PC-9 (cell line): ENCODE measurements at regions not wholly inside any gene's neighbourhood (a gene's known extent, or its start where the extent isn't known, plus 50 kb on each side); places are given as distances from the start of the nearest gene placed in this dataset.

ENCODE experiments used
- BruUV-seq: library from RNA; stranded (reverse); fragments of 400-500 nt; replicated peaks from 2 replicates; lab custom pipeline; 2021; lab: Mats Ljungman, UMichigan
- CTCF ChIA-PET: fragments of 300-600 bp; sonication (Branson Sonifier 250); formaldehyde crosslinking; loops from one replicate; lab custom pipeline; 2022; ENCODE audit warnings: antibody characterized with exemption; lab: Charles Lee
- POLR2A ChIA-PET: fragments of 300-600 bp; sonication (Branson Sonifier 250); formaldehyde crosslinking; loops from one replicate; lab custom pipeline; 2022; ENCODE audit warnings: antibody characterized with exemption; ENCODE audit not compliant: unreplicated experiment; lab: Charles Lee
- DNase-seq, 2 experiments: peaks; one replicate each; pipeline versions ENCODE4 v3.0.0 to v3.0.0-alpha.2; 2015 to 2022; ENCODE audit warnings: mixed read lengths in 1 of 2
- H2AFZ ChIP-seq: fragments of 200-600 bp; sonication (generic); 2 replicates; pipeline ENCODE4 v1.8.1; 2017; ENCODE audit warnings: antibody characterized with exemption
- H3F3A ChIP-seq: fragments of 200-600 bp; sonication (generic); 2 replicates; pipeline ENCODE4 v1.8.1; 2017; ENCODE audit warnings: antibody characterized with exemption, mild to moderate bottlenecking, low read depth; ENCODE audit not compliant: insufficient read depth
- H3K27ac ChIP-seq: fragments of 200-600 bp; sonication (generic); 2 replicates; pipeline ENCODE4 v1.6.1; 2016; ENCODE audit warnings: mixed run types
- H3K27me3 ChIP-seq: fragments of 200-600 bp; sonication (generic); 2 replicates; pipeline ENCODE4 v1.6.1; 2016; ENCODE audit warnings: low read depth, mixed run types; ENCODE audit not compliant: insufficient read depth
- H3K36me3 ChIP-seq: fragments of 200-600 bp; sonication (generic); 2 replicates; pipeline ENCODE4 v1.6.1; 2016; ENCODE audit warnings: low read depth, mixed run types
- H3K4me1 ChIP-seq: fragments of 200-600 bp; sonication (generic); replicated peaks from 2 replicates; pipeline ENCODE4 v1.6.1; 2016; ENCODE audit warnings: mixed run types; ENCODE audit not compliant: insufficient read depth
- H3K4me2 ChIP-seq: fragments of 200-600 bp; sonication (generic); 2 replicates; pipeline ENCODE4 v1.6.1; 2017; ENCODE audit warnings: mixed run types
- H3K4me3 ChIP-seq: fragments of 200-600 bp; sonication (generic); 2 replicates; pipeline ENCODE4 v1.6.1; 2016; ENCODE audit warnings: mixed run types
- H3K79me2 ChIP-seq: fragments of 200-600 bp; sonication (generic); 2 replicates; pipeline ENCODE4 v1.6.1; 2017; ENCODE audit warnings: low read depth, mixed run types
- H3K9me2 ChIP-seq: fragments of 200-600 bp; sonication (generic); 2 replicates; pipeline ENCODE4 v1.8.1; 2017; ENCODE audit warnings: mild to moderate bottlenecking; ENCODE audit not compliant: insufficient read depth
- H3K9me3 ChIP-seq: fragments of 200-600 bp; sonication (generic); 2 replicates; pipeline ENCODE4 v1.8.1; 2016; ENCODE audit warnings: low read depth; ENCODE audit not compliant: insufficient read depth
- H4K20me1 ChIP-seq: fragments of 200-600 bp; sonication (generic); 2 replicates; pipeline ENCODE4 v1.8.1; 2017; ENCODE audit not compliant: insufficient read depth
- CTCF ChIP-seq: fragments of 200-600 bp; sonication (generic); conservative IDR thresholded peaks from 2 replicates; pipeline ENCODE4 v1.6.1; 2017; ENCODE audit warnings: mixed run types, antibody characterized with exemption, mild to moderate bottlenecking, moderate library complexity
- EZH2 ChIP-seq: fragments of 200-600 bp; sonication (generic); IDR thresholded peaks from 2 replicates; pipeline ENCODE4 v1.8.0; 2017; ENCODE audit warnings: antibody characterized with exemption, low read depth
- intact Hi-C: fragments of 100-400 bp; cut with micrococcal nuclease; formaldehyde crosslinking; loops from one replicate; pipeline ENCODE4 v1.10.0; 2022; ENCODE audit not compliant: unreplicated experiment

DNA sequence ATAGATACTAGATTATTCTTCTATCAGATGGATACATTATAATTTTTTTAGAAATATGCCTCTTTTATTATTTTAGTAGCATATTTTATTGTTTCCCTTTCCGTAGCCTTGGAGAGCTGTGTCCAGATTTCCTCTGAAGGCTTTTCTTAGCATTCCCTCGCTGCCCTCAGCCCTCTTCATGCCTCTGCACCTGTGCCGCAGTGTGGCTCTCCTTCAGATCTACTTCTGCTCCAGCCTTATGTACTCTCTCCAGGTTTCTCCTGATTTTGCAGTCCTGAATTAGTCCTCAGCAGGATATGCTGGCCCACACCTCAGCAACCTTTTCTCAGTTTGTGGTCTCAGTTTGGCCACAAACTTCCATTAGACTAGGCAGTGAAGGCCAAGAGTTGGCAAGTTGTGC, 1052.0 kb downstream of the TAF11L14 start:
- ChIA-PET POLR2A (no interaction called here), CTCF (no interaction called here)
- H3K36me3 ChIP-seq, result no peaks in the 10 kb centered on the region
- H3K4me1 ChIP-seq, result no peaks in the 10 kb centered on the region
- no peaks in the 10 kb centered on the region for H3K9me3 ChIP-seq
- DNase-seq, result no peak
- H2AFZ ChIP-seq, result no peak overlapping the region; the same call in 1 of the 2 replicates
- TF ChIP-seq EZH2 (no peak), CTCF (no peak)
- no peaks in the 10 kb centered on the region for H3K79me2 ChIP-seq
- H3F3A ChIP-seq, result no peaks in the 10 kb centered on the region
- H3K4me2 ChIP-seq, result no peak overlapping the region
- H3K9me2 ChIP-seq, result no peaks in the 10 kb centered on the region
- BruUV-seq, result no TSS peak
- H4K20me1 ChIP-seq, result no peaks in the 10 kb centered on the region
- intact Hi-C loops, result no loop called here
- no peaks in the 10 kb centered on the region for H3K27me3 ChIP-seq
- H3K4me3 ChIP-seq, result no peak overlapping the region
- no peak overlapping the region for H3K27ac ChIP-seq

DNA sequence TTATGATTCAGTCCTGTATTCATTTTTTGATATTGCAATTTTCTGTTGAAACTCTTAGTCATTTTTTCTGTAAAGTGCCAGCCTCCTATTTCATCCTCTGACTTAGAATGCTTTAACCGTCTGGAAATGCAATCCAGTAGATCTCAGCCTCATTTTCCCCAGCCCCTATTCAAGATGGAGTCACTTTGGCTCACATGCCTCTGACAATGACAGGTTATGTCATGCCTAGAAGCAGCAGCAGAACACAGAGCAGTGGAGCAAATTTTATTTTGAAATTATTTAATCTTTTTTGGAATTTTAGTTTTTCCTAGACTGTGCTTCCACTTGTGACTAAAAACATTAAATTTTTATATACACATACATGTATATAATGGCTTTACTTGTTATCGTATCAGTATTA, 1053.2 kb downstream of the TAF11L14 start:
- POLR2A ChIA-PET, result no interaction called here
- Histone ChIP-seq H3K9me2 (no peaks in the 10 kb centered on the region), H3K4me3 (no peak overlapping the region), H3K27ac (no peak overlapping the region), H3K9me3 (no peaks in the 10 kb centered on the region), H4K20me1 (no peaks in the 10 kb centered on the region), H2AFZ (no peak overlapping the region), H3K27me3 (no peaks in the 10 kb centered on the region), H3K79me2 (no peaks in the 10 kb centered on the region), H3F3A (no peaks in the 10 kb centered on the region), H3K36me3 (no peaks in the 10 kb centered on the region), H3K4me2 (no peak overlapping the region), H3K4me1 (no peaks in the 10 kb centered on the region)
- CTCF ChIA-PET, result no interaction called here
- TF ChIP-seq CTCF (no peak), EZH2 (no peak)
- DNase-seq, result no peak
- BruUV-seq, result no TSS peak
- intact Hi-C loops, result no loop called here

DNA sequence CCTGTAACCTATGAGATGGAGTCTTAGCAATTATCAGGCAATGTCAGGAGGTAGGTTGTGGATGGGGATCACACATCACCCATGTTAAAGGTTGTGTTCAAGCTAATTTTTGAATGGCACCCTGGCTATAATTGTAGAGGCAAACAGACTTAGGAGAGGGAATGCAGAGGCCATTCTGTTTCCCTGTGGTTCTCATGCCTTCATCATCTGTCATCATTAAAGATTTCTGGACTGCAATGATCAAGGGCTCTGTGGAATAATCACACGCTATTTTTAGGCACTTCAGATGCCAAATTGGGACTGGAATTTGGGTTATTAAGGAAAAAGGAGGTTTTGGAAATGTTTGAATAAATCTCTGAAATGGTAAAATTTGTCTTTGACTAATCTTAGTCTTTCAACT, 1065.4 kb downstream of the TAF11L14 start:
- no TSS peak for BruUV-seq
- TF ChIP-seq CTCF (no peak), EZH2 (no peak)
- H3K4me2 ChIP-seq, result no peak overlapping the region
- no peak overlapping the region for H3K27ac ChIP-seq
- H3K9me3 ChIP-seq, result no peaks in the 10 kb centered on the region
- H2AFZ ChIP-seq, result no peak overlapping the region
- H3K36me3 ChIP-seq, result no peaks in the 10 kb centered on the region
- H3K27me3 ChIP-seq, result no peaks in the 10 kb centered on the region
- H3F3A ChIP-seq, result no peaks in the 10 kb centered on the region
- ChIA-PET CTCF (interaction anchor here (0.6 to 1.6 kb wide), 4 partner anchors 23 to 909 kb away, joined by 3 to 10 read pairs (median 6); no protein-coding TSS in a partner anchor), POLR2A (no interaction called here)
- intact Hi-C loops, result loop anchor here (5.0 to 10.0 kb wide), 2 partner anchors 913 to 1485 kb away; partner anchors contain the start of gene BASP1
- 0 out of 2 replicates have a peak, but pooled peaks cover 4% of the 10 kb centered on the region for H3K4me1 ChIP-seq
- no peaks in the 10 kb centered on the region for H3K79me2 ChIP-seq
- H3K9me2 ChIP-seq, result no peaks in the 10 kb centered on the region
- no peak for DNase-seq
- H4K20me1 ChIP-seq, result no peaks in the 10 kb centered on the region
- H3K4me3 ChIP-seq, result no peak overlapping the region
